H9 (cell line): ENCODE measurements at regions not wholly inside any gene's neighbourhood (a gene's known extent, or its start where the extent isn't known, plus 50 kb on each side); places are given as distances from the start of the nearest gene placed in this dataset.

Experiments
- DNase-seq: peaks from one replicate; pipeline ENCODE4 v3.0.0-alpha.2; 2017
- H2AFZ ChIP-seq: one replicate; pipeline ENCODE4 v1.6.1; 2013; ENCODE audit warnings: mild to moderate bottlenecking, low read length, control low read depth, moderate library complexity
- H2AK5ac ChIP-seq: 2 replicates; pipeline ENCODE4 v1.6.1; 2013; ENCODE audit warnings: low read length, control low read depth, mixed read lengths; ENCODE audit not compliant: insufficient read length
- H2BK120ac ChIP-seq: one replicate; pipeline ENCODE4 v1.6.1; 2013; ENCODE audit warnings: low read depth, mild to moderate bottlenecking, low read length, control low read depth, inconsistent platforms; ENCODE audit not compliant: poor library complexity, severe bottlenecking
- H2BK12ac ChIP-seq: 2 replicates; pipeline ENCODE4 v1.6.1; 2013; ENCODE audit warnings: low read length, control low read depth, mixed read lengths, low read depth; ENCODE audit not compliant: insufficient read length
- H2BK15ac ChIP-seq: 2 replicates; pipeline ENCODE4 v1.6.1; 2013; ENCODE audit warnings: low read depth, low read length, control low read depth
- H2BK20ac ChIP-seq: one replicate; pipeline ENCODE4 v1.6.1; 2013; ENCODE audit warnings: low read depth, mild to moderate bottlenecking, low read length, control low read depth, inconsistent platforms; ENCODE audit not compliant: poor library complexity, severe bottlenecking
- H2BK5ac ChIP-seq: 2 replicates; pipeline ENCODE4 v1.6.1; 2013; ENCODE audit warnings: low read length, control low read depth, mixed read lengths; ENCODE audit not compliant: insufficient read length
- H3K14ac ChIP-seq: 2 replicates; pipeline ENCODE4 v1.6.1; 2013; ENCODE audit warnings: low read length, control low read depth; ENCODE audit not compliant: insufficient read depth
- H3K18ac ChIP-seq: 2 replicates; pipeline ENCODE4 v1.6.1; 2013; ENCODE audit warnings: low read depth, mild to moderate bottlenecking, mixed read lengths, low read length, control low read depth; ENCODE audit not compliant: insufficient read length
- H3K23ac ChIP-seq: 2 replicates; pipeline ENCODE4 v1.6.1; 2013; ENCODE audit warnings: low read length, control low read depth, mixed read lengths, low read depth; ENCODE audit not compliant: insufficient read length
- H3K23me2 ChIP-seq: 2 replicates; pipeline ENCODE4 v1.6.1; 2013; ENCODE audit warnings: low read depth, mild to moderate bottlenecking, mixed read lengths, low read length, control low read depth; ENCODE audit not compliant: insufficient read length, poor library complexity, severe bottlenecking
- H3K27ac ChIP-seq: 2 replicates; pipeline ENCODE4 v1.5.1; 2013; ENCODE audit warnings: low read length, control low read depth, mixed read lengths, low read depth; ENCODE audit not compliant: insufficient read length
- H3K27me3 ChIP-seq: 2 replicates; pipeline ENCODE4 v1.6.1; 2013; ENCODE audit warnings: low read length, control low read depth, inconsistent platforms; ENCODE audit not compliant: insufficient read depth
- H3K4ac ChIP-seq: 2 replicates; pipeline ENCODE4 v1.6.1; 2013; ENCODE audit warnings: low read depth, mild to moderate bottlenecking, control low read depth, inconsistent platforms, low read length, moderate library complexity
- H3K4me1 ChIP-seq: 2 replicates; pipeline ENCODE4 v1.6.1; 2013; ENCODE audit warnings: low read length, control low read depth, inconsistent platforms; ENCODE audit not compliant: insufficient read depth
- H3K4me2 ChIP-seq: 2 replicates; pipeline ENCODE4 v1.6.1; 2013; ENCODE audit warnings: low read length, control low read depth, mixed read lengths; ENCODE audit not compliant: insufficient read length, insufficient read depth
- H3K56ac ChIP-seq: 2 replicates; pipeline ENCODE4 v1.6.1; 2013; ENCODE audit warnings: low read depth, mild to moderate bottlenecking, mixed read lengths, low read length, control low read depth; ENCODE audit not compliant: insufficient read length
- H3K79me1 ChIP-seq: 2 replicates; pipeline ENCODE4 v1.6.1; 2013; ENCODE audit warnings: low read depth, mild to moderate bottlenecking, moderate library complexity, low read length, control low read depth, inconsistent platforms; ENCODE audit not compliant: insufficient read depth, poor library complexity, severe bottlenecking
- H3K79me2 ChIP-seq: 2 replicates; pipeline ENCODE4 v1.6.1; 2013; ENCODE audit warnings: low read length, control low read depth, inconsistent platforms; ENCODE audit not compliant: insufficient read depth
- H3K9ac ChIP-seq: 2 replicates; pipeline ENCODE4 v1.6.1; 2013; ENCODE audit warnings: low read length, control low read depth, mixed read lengths; ENCODE audit not compliant: insufficient read length; ENCODE audit errors: extremely low read depth
- H3K9me3 ChIP-seq: one replicate; pipeline ENCODE4 v1.6.1; 2013; ENCODE audit warnings: low read depth, low read length, inconsistent platforms; ENCODE audit not compliant: control insufficient read depth
- H3T11ph ChIP-seq: one replicate; pipeline ENCODE4 v1.6.1; 2013; ENCODE audit warnings: mild to moderate bottlenecking, low read length, control low read depth, inconsistent platforms
- H4K20me1 ChIP-seq: one replicate; pipeline ENCODE4 v1.6.1; 2013; ENCODE audit not compliant: control insufficient read depth, insufficient read length, insufficient read depth
- H4K5ac ChIP-seq: 2 replicates; pipeline ENCODE4 v1.6.1; 2013; ENCODE audit warnings: low read depth, mild to moderate bottlenecking, mixed read lengths, low read length, control low read depth; ENCODE audit not compliant: insufficient read length
- H4K8ac ChIP-seq: replicated peaks from 2 replicates; pipeline ENCODE4 v1.6.1; 2013; ENCODE audit warnings: low read length, control low read depth, mixed read lengths, low read depth; ENCODE audit not compliant: insufficient read length
- H4K91ac ChIP-seq: 2 replicates; pipeline ENCODE4 v1.6.1; 2013; ENCODE audit warnings: low read depth, mild to moderate bottlenecking, moderate library complexity, mixed read lengths, low read length, control low read depth; ENCODE audit not compliant: insufficient read length
- H3K27ac Mint-ChIP-seq, 3 experiments: 2 replicates in 2 of 3; 3 replicates in 1 of 3; pipeline ENCODE4 v1.8.0; 2020 to 2021; ENCODE audit warnings: mixed read lengths in 3 of 3, mild to moderate bottlenecking in 1 of 3, moderate library complexity in 1 of 3
- H3K27me3 Mint-ChIP-seq: 2 replicates; pipeline ENCODE4 v1.8.0; 2021; ENCODE audit warnings: low read depth, mild to moderate bottlenecking, moderate library complexity, mixed read lengths
- H3K36me3 Mint-ChIP-seq, 3 experiments: 2 replicates in 2 of 3; 3 replicates in 1 of 3; pipeline ENCODE4 v1.8.0; 2020 to 2021; ENCODE audit warnings: low read depth in 3 of 3, mixed read lengths in 3 of 3; ENCODE audit not compliant: insufficient read depth in 1 of 3
- H3K4me1 Mint-ChIP-seq, 2 experiments: 2 replicates each; pipeline ENCODE4 v1.8.0; 2020; ENCODE audit warnings: mixed read lengths in 2 of 2
- H3K4me3 Mint-ChIP-seq, 2 experiments: 2 replicates in 1 of 2; 3 replicates in 1 of 2; pipeline ENCODE4 v1.8.0; 2020 to 2021; ENCODE audit warnings: mild to moderate bottlenecking in 2 of 2, mixed read lengths in 2 of 2, moderate library complexity in 1 of 2
- H3K9me3 Mint-ChIP-seq, 2 experiments: 2 replicates in 1 of 2; 3 replicates in 1 of 2; pipeline ENCODE4 v1.8.0; 2020; ENCODE audit warnings: mild to moderate bottlenecking in 2 of 2, mixed read lengths in 2 of 2, moderate library complexity in 1 of 2
- WGBS: extraction: QIAGEN DNeasy Blood & Tissue Kit; methylation state at CpG from one replicate; pipeline ENCODE4 v1.1.7; 2013; ENCODE audit warnings: missing lambda C conversion rate, low lambda C conversion rate, mixed read lengths; ENCODE audit not compliant: insufficient read length; ENCODE audit errors: extremely low coverage; 5-methylcytosine and 5-hydroxymethylcytosine counted together
- TF ChIP-seq, protein P1 (sequence below): fragments of 200-600 bp; sonication (generic); conservative IDR thresholded peaks from 3 replicates; pipeline ENCODE4 v1.8.0; 2021; ENCODE audit warnings: antibody characterized with exemption, mild to moderate bottlenecking

DNA sequence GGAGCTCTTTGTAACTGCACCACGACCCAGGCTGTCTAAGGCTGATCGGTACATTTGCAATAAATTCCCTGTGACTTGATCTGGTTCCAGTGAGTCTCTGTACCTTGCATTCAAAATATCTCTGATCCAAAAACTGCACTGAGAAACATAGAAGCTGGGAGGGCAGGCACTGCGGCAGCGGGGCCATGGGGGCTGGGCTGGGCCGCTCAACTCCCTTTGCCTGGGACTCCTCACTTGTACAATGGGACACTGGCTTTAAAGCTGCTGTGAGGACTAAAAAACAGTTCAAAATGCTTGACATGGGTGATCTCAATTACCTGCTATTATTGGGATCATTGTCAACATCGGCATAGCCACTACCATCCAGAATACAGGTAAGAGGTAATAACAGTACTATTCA is 644.0 kb downstream of the AJAP1 start:
- no peak overlapping the region for H4K5ac ChIP-seq
- DNase-seq, result no peak
- no peak overlapping the region for H4K91ac ChIP-seq
- no peaks in the 10 kb centered on the region for H3K79me2 ChIP-seq
- no peaks in the 10 kb centered on the region for H3K79me1 ChIP-seq
- no peaks in the 10 kb centered on the region for H3K4me1 ChIP-seq
- no peak overlapping the region for H3K4me3 Mint-ChIP-seq
- H3K23ac ChIP-seq, result no peak overlapping the region
- H2BK5ac ChIP-seq, result no peak overlapping the region
- no peak overlapping the region for H2BK20ac ChIP-seq
- H3K9me3 ChIP-seq, result no peaks in the 10 kb centered on the region
- peaks cover 44% of the 10 kb centered on the region for H3K27me3 Mint-ChIP-seq
- H3K4ac ChIP-seq, result no peak overlapping the region
- H2AK5ac ChIP-seq, result no peak overlapping the region
- no peak overlapping the region for H3K9ac ChIP-seq
- H3T11ph ChIP-seq, result no peak overlapping the region
- no peak overlapping the region for H3K27ac Mint-ChIP-seq
- no peaks in the 10 kb centered on the region; a peak in 1 of 7 replicates for H3K36me3 Mint-ChIP-seq
- H4K20me1 ChIP-seq, result no peaks in the 10 kb centered on the region
- H3K27ac ChIP-seq, result no peak overlapping the region
- TF ChIP-seq, protein P1, sequence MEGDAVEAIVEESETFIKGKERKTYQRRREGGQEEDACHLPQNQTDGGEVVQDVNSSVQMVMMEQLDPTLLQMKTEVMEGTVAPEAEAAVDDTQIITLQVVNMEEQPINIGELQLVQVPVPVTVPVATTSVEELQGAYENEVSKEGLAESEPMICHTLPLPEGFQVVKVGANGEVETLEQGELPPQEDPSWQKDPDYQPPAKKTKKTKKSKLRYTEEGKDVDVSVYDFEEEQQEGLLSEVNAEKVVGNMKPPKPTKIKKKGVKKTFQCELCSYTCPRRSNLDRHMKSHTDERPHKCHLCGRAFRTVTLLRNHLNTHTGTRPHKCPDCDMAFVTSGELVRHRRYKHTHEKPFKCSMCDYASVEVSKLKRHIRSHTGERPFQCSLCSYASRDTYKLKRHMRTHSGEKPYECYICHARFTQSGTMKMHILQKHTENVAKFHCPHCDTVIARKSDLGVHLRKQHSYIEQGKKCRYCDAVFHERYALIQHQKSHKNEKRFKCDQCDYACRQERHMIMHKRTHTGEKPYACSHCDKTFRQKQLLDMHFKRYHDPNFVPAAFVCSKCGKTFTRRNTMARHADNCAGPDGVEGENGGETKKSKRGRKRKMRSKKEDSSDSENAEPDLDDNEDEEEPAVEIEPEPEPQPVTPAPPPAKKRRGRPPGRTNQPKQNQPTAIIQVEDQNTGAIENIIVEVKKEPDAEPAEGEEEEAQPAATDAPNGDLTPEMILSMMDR, result no peak
- no peak overlapping the region for H3K18ac ChIP-seq
- H3K9me3 Mint-ChIP-seq, result peaks cover 0 to 3% of the 10 kb centered on the region in 2 experiments; a peak in 1 of 5 replicates
- H3K23me2 ChIP-seq, result no peaks in the 10 kb centered on the region
- H2BK120ac ChIP-seq, result no peak overlapping the region
- no CpG with 5 or more reads among the region's 6 CpGs for WGBS
- H3K4me2 ChIP-seq, result no peak overlapping the region
- H2BK12ac ChIP-seq, result no peak overlapping the region
- H3K27me3 ChIP-seq, result no peaks in the 10 kb centered on the region
- H2AFZ ChIP-seq, result no peak overlapping the region
- H3K56ac ChIP-seq, result no peak overlapping the region
- no peak overlapping the region; the same call in 1 of the 2 replicates for H3K14ac ChIP-seq
- no peak overlapping the region for H4K8ac ChIP-seq
- peaks cover 6 to 9% of the 10 kb centered on the region in 2 experiments; a peak in 3 of 4 replicates for H3K4me1 Mint-ChIP-seq
- no peak overlapping the region for H2BK15ac ChIP-seq
